HG03565 (cell line): ENCODE measurements at regions not wholly inside any gene's neighbourhood (a gene's known extent, or its start where the extent isn't known, plus 50 kb on each side); places are given as distances from the start of the nearest gene placed in this dataset.
"Not testable (repeated sequence)": the region's sequence is repeated elsewhere in the genome, so short reads cannot be mapped to it uniquely, and the experiment has no call there.

ENCODE experiments used
- ATAC-seq: cut with Tn5 transposase; IDR thresholded peaks from one replicate; pipeline ENCODE4 v1.9.1; 2021; ENCODE audit warnings: mild to moderate bottlenecking, moderate library complexity; ENCODE audit not compliant: unreplicated experiment

- ATAC-seq = no peak
Observed at GRCh38 chr21:41612674-41613532, 104.9 kb upstream of the TMPRSS2 start.

- ATAC-seq = no peak
Observed at GRCh38 chr21:41611966-41612606, 104.1 kb upstream of the TMPRSS2 start.

GRCh38 chr21:41611441-41611840, 103.5 kb upstream of the TMPRSS2 start:
- ATAC-seq = no peak

- not testable (repeated sequence) for ATAC-seq
Observed at GRCh38 chr21:41610840-41611115, 102.8 kb upstream of the TMPRSS2 start.

- no peak for ATAC-seq
Observed at GRCh38 chr21:41610042-41610839, 102.3 kb upstream of the TMPRSS2 start.

GRCh38 chr21:41606706-41607105, 98.7 kb upstream of the TMPRSS2 start:
- no peak for ATAC-seq

- no peak for ATAC-seq
Observed at GRCh38 chr21:41605934-41606285, 98.0 kb upstream of the TMPRSS2 start.

GRCh38 chr21:41605178-41605933, 97.4 kb upstream of the TMPRSS2 start:
- ATAC-seq = no peak

GRCh38 chr21:41604583-41605041, 96.7 kb upstream of the TMPRSS2 start:
- no peak for ATAC-seq

GRCh38 chr21:41603476-41603875, 95.5 kb upstream of the TMPRSS2 start:
- ATAC-seq = no peak

GRCh38 chr21:41602531-41602930, 94.6 kb upstream of the TMPRSS2 start:
- no peak for ATAC-seq

- no peak for ATAC-seq
Observed at GRCh38 chr21:41601573-41602368, 93.8 kb upstream of the TMPRSS2 start.

GRCh38 chr21:41600961-41601572, 93.1 kb upstream of the TMPRSS2 start:
- no peak for ATAC-seq

- no peak for ATAC-seq
Observed at GRCh38 chr21:41600556-41600955, 92.6 kb upstream of the TMPRSS2 start.

GRCh38 chr21:41600116-41600515, 92.2 kb upstream of the TMPRSS2 start:
- ATAC-seq = no peak

GRCh38 chr21:41598561-41599431, 90.8 kb upstream of the TMPRSS2 start:
- no peak for ATAC-seq

- no peak for ATAC-seq
Observed at GRCh38 chr21:41597811-41598231, 89.9 kb upstream of the TMPRSS2 start.

GRCh38 chr21:41597227-41597626, 89.3 kb upstream of the TMPRSS2 start:
- no peak for ATAC-seq
